Calu3 (cell line): ENCODE measurements at regions not wholly inside any gene's neighbourhood (a gene's known extent, or its start where the extent isn't known, plus 50 kb on each side); places are given as distances from the start of the nearest gene placed in this dataset.

Source experiments
- BruUV-seq: library from RNA; stranded (reverse); fragments of 400-500 nt; replicated peaks from 2 replicates; lab custom pipeline; 2021; lab: Mats Ljungman, UMichigan
- CTCF ChIA-PET: fragments of 300-600 bp; sonication (Branson Sonifier 250); formaldehyde crosslinking; loops from one replicate; lab custom pipeline; 2022; ENCODE audit warnings: antibody characterized with exemption; lab: Charles Lee
- DNase-seq: peaks from one replicate; pipeline ENCODE4 v3.0.0; 2022
- H3K27ac Mint-ChIP-seq: one replicate; pipeline ENCODE4 v1.8.0; 2022; ENCODE audit warnings: mixed read lengths; ENCODE audit not compliant: unreplicated experiment
- H3K27me3 Mint-ChIP-seq: one replicate; pipeline ENCODE4 v1.8.0; 2022; ENCODE audit warnings: mixed read lengths; ENCODE audit not compliant: unreplicated experiment
- H3K36me3 Mint-ChIP-seq: one replicate; pipeline ENCODE4 v1.8.0; 2022; ENCODE audit warnings: mild to moderate bottlenecking, moderate library complexity, mixed read lengths; ENCODE audit not compliant: insufficient read depth, unreplicated experiment
- H3K4me1 Mint-ChIP-seq: one replicate; pipeline ENCODE4 v1.8.0; 2022; ENCODE audit warnings: mild to moderate bottlenecking, low read depth, mixed read lengths; ENCODE audit not compliant: unreplicated experiment
- H3K4me3 Mint-ChIP-seq: one replicate; pipeline ENCODE4 v1.8.0; 2022; ENCODE audit warnings: mild to moderate bottlenecking, low read depth, moderate library complexity, mixed read lengths; ENCODE audit not compliant: unreplicated experiment
- H3K9me3 Mint-ChIP-seq: one replicate; pipeline ENCODE4 v1.8.0; 2022; ENCODE audit warnings: low read depth, mixed read lengths; ENCODE audit not compliant: unreplicated experiment
- CTCF ChIP-seq: fragments of 200-600 bp; IDR thresholded peaks from one replicate; pipeline ENCODE4 v1.8.0; 2022; ENCODE audit warnings: antibody characterized with exemption; ENCODE audit not compliant: unreplicated experiment
- intact Hi-C: fragments of 100-400 bp; cut with micrococcal nuclease; formaldehyde crosslinking; loops from one replicate; pipeline ENCODE4 v1.10.0; 2022; ENCODE audit not compliant: unreplicated experiment

GRCh38 chr13:90416519-90416918, 931.0 kb upstream of the MIR17HG start:
- Mint-ChIP-seq H3K27me3 (no peaks in the 10 kb centered on the region), H3K27ac (no peak overlapping the region), H3K36me3 (no peaks in the 10 kb centered on the region), H3K4me1 (no peaks in the 10 kb centered on the region), H3K4me3 (no peak overlapping the region), H3K9me3 (no peaks in the 10 kb centered on the region)
- intact Hi-C loops, result no loop called here
- TF ChIP-seq CTCF, result no peak
- no peak for DNase-seq
- BruUV-seq, result no TSS peak
- CTCF ChIA-PET, result no interaction called here

- H3K4me3 Mint-ChIP-seq, result no peak overlapping the region
- no peaks in the 10 kb centered on the region for H3K36me3 Mint-ChIP-seq
- no peaks in the 10 kb centered on the region for H3K9me3 Mint-ChIP-seq
- no TSS peak for BruUV-seq
- CTCF ChIA-PET, result no interaction called here
- no peaks in the 10 kb centered on the region for H3K4me1 Mint-ChIP-seq
- no peaks in the 10 kb centered on the region for H3K27me3 Mint-ChIP-seq
- no peak for TF ChIP-seq CTCF
- H3K27ac Mint-ChIP-seq, result no peak overlapping the region
- no peak for DNase-seq
- intact Hi-C loops, result no loop called here
Measured at GRCh38 chr13:90416938-90417337, 930.5 kb upstream of the MIR17HG start.

- no peak overlapping the region for H3K27ac Mint-ChIP-seq
- BruUV-seq, result no TSS peak
Measured at GRCh38 chr13:90420683-90421082, 926.8 kb upstream of the MIR17HG start.

GRCh38 chr13:90427322-90428272, 919.9 kb upstream of the MIR17HG start:
- TF ChIP-seq CTCF, result no peak
- BruUV-seq, result no TSS peak
- no peak for DNase-seq
- Mint-ChIP-seq H3K4me1 (no peaks in the 10 kb centered on the region), H3K9me3 (no peaks in the 10 kb centered on the region), H3K4me3 (no peak overlapping the region), H3K27me3 (no peaks in the 10 kb centered on the region), H3K27ac (no peak overlapping the region), H3K36me3 (no peaks in the 10 kb centered on the region)
- intact Hi-C loops, result no loop called here
- CTCF ChIA-PET, result interaction anchor here (0.6 kb wide), 1 partner anchor 48 kb away, joined by 3 read pairs; no protein-coding TSS in a partner anchor

More at GRCh38 chr13:90420683-90421082, 926.8 kb upstream of the MIR17HG start:
- CTCF ChIA-PET, result no interaction called here
- intact Hi-C loops, result no loop called here
- TF ChIP-seq CTCF, result no peak
- Mint-ChIP-seq H3K36me3 (no peaks in the 10 kb centered on the region), H3K4me1 (no peaks in the 10 kb centered on the region), H3K27me3 (no peaks in the 10 kb centered on the region), H3K4me3 (no peak overlapping the region), H3K9me3 (no peaks in the 10 kb centered on the region)
- no peak for DNase-seq
